HG03520 (cell line): ENCODE measurements at regions not wholly inside any gene's neighbourhood (a gene's known extent, or its start where the extent isn't known, plus 50 kb on each side); places are given as distances from the start of the nearest gene placed in this dataset.
"Not testable (repeated sequence)": the region's sequence is repeated elsewhere in the genome, so short reads cannot be mapped to it uniquely, and the experiment has no call there.

Experiments
- ATAC-seq: cut with Tn5 transposase; IDR thresholded peaks from one replicate; pipeline ENCODE4 v1.9.1; 2021; ENCODE audit warnings: mild to moderate bottlenecking, moderate library complexity; ENCODE audit not compliant: unreplicated experiment

- ATAC-seq = peak; percentile 68
These were observed 151.3 kb upstream of the TTC29 start for GRCh38 chr4:147096667-147097604.

- no peak for ATAC-seq
These were observed 156.0 kb upstream of the TTC29 start for GRCh38 chr4:147101678-147102077.

- no peak for ATAC-seq
These were observed 156.9 kb upstream of the TTC29 start for GRCh38 chr4:147102596-147102995.

DNA sequence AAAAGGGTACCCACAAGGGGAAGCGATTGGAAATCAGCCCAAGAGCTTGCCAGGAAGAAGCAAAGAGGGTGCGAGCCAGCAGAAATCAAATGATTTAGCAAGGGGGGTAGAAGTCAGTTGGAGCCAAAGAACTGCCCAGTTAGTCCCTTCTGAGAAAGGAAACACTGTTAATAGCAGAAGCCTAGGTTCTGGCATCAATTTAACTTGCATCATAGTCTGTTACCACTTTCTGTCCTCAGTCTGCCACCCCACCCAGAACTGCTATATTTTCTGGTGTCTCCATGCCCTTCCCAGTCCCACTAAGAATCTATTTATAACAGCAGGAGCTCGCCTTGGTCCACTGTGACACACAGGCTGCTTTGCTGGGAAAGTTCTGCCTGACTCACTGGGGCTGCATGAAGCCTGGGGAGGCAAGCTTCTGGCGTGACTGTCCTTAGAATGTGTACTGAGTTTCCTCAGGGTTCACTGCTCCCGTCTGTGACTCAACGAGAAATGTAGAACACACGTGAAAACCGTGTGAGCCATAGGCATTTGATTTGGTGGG, 157.8 kb upstream of the TTC29 start:
- ATAC-seq = no peak

DNA sequence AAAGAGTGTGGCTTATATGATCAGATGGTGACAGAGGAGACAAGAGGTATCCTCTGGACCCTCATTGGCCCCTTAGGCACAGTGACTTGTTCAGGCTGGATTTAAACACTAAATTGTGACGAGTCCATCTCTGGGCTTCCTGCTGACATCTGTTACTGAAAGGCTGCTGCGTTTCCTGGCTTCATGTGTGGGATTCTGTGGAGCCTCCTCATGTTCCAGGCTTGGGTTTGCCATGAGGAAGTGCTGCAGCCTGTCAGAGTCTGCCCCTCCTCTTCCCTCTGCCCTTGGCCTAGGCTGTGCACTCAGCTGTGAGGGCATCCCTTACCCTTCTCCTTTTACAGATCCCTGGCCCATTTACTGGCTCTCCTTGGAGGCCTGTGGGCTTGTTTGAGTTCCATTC, 159.1 kb upstream of the TTC29 start:
- no peak for ATAC-seq

DNA sequence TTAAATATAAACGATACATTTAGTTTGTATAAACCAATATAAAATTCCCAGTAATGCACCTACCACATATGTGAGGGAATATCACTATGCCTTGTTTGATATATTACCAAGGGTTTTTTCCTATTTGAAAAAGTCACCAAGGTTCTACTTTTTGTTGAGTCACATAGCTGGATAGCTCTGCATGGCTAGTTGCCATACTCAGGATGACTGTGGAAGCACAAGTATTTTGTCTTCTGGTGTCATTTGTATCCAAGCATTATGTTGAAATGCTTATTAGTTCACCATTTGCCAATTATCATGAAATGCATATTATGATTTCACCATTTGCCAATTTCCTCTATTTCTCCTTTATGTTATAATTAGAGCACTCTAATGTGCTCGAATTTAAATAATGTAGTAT, 162.7 kb upstream of the TTC29 start:
- no peak for ATAC-seq

- ATAC-seq = no peak
These were observed 164.1 kb upstream of the TTC29 start for GRCh38 chr4:147109800-147110199.

DNA sequence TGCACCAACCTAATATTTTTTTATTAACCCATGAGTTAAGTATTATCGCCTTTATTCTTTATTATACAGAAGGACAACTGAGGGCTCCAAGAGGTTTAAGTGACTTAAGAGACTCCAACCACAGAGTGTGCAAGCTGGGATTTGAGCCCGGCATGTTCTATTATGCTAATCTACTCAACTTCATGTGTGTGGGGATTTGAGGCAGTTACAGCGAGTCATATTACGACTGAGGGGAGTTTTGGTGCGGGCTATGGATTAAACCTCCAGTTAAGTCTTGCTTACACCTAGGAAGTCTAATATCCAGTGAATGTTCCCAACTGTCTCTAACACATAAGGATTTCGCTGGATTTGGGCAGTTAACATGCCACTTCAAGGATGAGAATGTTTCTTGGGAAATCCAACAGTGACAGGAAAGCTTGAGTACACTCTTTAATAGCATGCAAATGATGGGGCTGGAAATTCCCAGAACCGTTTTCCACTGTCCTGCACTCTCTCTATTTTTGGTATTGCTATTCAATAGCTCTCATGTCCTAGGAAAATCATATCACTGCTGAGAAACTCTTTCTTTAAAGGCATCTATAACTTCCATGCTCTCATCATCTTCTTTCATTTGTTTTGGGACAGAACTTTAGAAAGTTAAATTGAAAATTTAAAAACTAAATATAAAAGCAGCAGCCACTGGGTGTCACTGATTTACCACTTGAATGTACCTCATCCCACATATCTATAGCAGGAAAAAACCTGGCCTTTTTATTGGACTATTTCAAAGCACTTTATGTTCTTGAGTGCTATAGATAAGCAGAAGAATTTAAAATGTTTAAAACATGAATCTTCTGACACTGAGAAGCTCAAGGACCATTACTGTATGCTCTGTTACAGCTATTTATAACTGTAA, 165.1 kb upstream of the TTC29 start:
- ATAC-seq = no peak

GRCh38 chr4:147112196-147112595, 166.5 kb upstream of the TTC29 start:
- ATAC-seq = not testable (repeated sequence)

GRCh38 chr4:147117431-147117830, 171.8 kb upstream of the TTC29 start:
- no peak for ATAC-seq

DNA sequence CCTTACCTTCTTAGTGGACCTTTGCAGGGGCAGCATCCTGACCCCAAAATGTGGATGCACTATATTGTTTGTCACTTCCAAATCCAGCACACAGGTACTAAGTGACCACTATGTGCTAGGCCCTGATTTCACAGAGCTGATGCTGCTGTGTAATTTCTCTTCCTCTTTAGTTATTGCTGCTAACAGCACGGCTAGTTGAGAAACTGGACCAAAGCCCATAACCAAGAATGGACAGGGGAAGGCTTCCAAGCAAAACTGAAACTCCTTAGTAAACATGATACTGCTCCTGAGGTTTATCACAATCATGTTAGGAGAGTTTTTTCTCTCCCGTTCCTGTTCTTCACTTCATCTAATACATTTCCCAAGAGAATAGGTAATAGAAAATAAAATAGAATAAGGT, 172.9 kb upstream of the TTC29 start:
- no peak for ATAC-seq

DNA sequence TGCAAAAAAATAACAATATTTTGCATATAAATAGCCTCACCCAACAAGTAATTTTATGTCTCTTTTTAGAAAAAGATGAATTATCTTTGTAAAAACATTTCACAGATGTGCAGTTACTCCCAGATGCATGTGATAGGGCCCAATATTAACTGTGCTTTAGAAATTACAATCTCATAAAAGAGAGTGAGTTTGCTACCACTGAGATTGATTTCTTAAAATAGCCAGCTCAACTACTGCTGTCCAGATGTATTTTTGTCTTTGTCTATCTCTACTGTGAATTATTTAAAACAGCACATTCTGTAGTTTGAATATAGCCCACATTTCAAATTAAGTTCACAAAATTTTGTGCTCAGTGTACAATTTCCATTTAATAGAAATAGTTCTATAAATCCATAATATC, 177.0 kb upstream of the TTC29 start:
- no peak for ATAC-seq

DNA sequence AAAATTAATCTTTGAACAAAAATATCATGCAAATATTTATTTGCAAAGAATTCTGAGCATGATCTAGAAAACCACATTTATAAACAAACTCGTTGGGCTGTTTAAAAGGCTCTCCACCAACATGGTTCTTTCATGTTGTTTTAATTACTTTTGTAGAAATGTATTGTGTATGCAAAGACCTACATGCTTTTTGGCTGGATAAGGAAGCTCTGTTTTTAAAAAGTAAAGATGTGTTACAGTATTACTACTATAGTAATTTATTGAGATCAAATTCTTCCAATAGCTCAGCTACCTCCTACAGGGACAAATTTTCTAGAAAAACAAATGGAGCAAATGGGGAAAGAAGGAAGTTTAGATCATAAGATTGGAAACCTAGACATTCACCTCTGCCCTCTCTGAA, 177.5 kb upstream of the TTC29 start:
- ATAC-seq = no peak

DNA sequence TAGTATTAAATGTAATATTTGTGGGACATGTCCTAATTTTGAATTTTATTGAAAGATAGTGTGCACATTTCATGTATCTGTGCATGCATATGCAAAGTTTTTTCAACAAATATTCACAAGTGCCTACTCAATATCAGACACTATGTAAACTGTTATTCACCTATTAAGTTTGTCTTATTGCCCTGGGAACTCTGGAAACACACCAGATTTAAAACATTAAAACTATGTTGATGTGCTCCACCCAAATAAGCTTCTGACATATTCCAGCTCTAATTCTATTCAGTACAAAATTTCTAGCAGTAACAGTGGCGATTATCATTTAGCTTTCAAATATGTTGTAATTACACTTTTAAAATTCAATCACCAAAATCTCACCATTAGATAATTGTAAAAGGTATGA, 183.1 kb upstream of the TTC29 start:
- no peak for ATAC-seq

DNA sequence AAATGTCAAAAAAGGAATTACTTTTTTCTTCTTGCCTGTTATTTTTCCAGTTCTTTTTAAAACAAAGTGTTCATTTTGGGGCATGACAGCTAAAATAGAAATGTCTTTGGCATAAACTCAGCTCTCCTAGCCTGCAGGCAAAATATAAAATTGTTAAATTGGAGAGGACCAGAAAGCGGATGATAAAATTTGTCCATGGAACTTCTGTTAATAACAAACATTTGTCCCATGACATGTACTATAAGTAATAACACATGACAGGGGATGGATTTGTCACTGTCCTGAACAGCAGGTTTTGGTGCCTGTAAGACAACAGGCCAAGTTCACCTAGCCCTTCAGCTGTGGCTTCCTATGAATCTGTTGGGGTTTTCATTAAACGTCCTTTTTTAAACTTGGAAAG, 184.0 kb upstream of the TTC29 start:
- ATAC-seq = no peak

DNA sequence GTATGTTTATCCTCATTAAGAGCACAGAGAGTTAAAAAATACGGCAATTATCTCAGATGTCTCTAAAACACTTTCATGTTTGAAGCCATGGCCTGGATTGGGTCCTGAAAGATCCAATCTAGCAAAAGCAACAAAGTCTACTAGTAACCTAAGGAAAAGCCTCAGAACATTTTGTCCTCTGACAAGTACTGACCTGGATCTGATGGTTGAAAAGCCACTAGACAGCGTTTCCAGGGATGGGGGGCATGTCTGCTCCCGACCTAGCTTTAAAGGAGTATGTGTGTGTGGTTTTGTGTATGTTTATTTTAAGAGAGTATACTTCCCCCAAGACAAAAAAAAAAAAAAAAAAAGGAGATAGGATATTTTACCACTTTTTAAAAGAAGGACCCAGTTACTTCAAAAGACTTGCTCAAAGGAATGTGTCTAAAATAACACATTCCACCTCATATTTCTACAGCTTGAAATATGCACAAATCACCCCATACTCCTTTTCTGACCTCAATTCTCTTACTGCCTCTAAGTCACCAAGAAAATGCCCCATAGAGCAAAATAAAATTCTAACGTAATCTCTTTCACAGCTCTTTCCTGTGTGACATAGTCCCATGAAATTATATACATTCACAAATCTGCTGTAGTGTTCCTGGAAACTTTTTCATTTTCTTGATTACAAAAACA, 189.0 kb upstream of the TTC29 start:
- ATAC-seq = no peak

DNA sequence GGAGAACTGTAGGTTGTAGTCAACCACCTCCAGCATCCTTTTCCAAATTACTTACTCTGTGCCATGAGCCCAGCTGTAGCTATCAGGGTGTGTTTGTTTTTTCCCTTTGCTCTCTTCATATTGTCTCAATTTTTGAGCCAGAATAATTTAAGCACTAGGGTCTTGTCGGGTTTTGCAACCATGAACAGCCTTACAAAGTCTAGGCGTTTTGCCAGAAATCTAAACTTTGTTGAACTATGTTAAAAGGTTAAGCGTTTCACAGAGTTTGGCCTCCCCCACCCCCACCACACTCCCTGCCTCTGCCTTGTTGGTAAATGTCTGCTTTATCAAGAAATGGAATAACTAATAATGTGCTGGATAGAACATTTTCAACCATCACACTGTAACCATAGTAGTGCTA, 190.6 kb upstream of the TTC29 start:
- ATAC-seq = no peak

GRCh38 chr4:147136751-147137150, 191.1 kb upstream of the TTC29 start:
- no peak for ATAC-seq

DNA sequence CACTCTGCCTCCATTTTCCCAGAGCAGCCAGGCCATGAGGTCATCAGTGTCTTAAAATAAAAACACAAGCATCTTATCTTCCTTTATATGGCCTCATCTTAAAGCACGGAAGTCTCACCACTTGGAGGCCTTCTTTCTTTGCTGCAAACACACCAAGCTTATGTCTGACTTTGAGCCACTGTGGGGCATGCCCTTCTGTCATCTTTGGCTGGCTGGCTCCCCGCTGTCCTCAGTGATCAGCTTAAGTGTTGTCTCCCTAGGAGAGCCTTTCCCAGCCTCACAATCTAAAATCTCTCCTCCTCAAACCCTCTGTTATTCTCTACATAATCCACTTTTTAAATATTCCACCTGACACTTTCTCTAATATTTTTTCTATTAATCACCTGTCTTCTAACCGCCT, 191.6 kb upstream of the TTC29 start:
- no peak for ATAC-seq

- ATAC-seq = no peak
These were observed 192.5 kb upstream of the TTC29 start for GRCh38 chr4:147138171-147138570.
